Endodermal cell (in vitro differentiated cells): ENCODE measurements at regions not wholly inside any gene's neighbourhood (a gene's known extent, or its start where the extent isn't known, plus 50 kb on each side); places are given as distances from the start of the nearest gene placed in this dataset.
A peak's percentile ranks its signal among the peaks of the same experiment; 100 is the strongest.

Experiments used
- DNase-seq: peaks from one replicate; pipeline ENCODE4 v3.0.0-alpha.2; 2017
- H3K27ac ChIP-seq: 2 replicates; pipeline ENCODE4 v1.5.1; 2013; ENCODE audit warnings: mild to moderate bottlenecking, low read depth, low read length, moderate library complexity
- H3K27me3 ChIP-seq: 2 replicates; pipeline ENCODE4 v1.6.1; 2013; ENCODE audit warnings: mild to moderate bottlenecking, low read length, moderate library complexity; ENCODE audit not compliant: insufficient read depth, control insufficient read depth, poor library complexity, severe bottlenecking
- H3K36me3 ChIP-seq: 2 replicates; pipeline ENCODE4 v1.7.0; 2013; ENCODE audit warnings: mild to moderate bottlenecking, low read length, moderate library complexity; ENCODE audit not compliant: control insufficient read depth, insufficient read depth
- H3K4me1 ChIP-seq: one replicate; pipeline ENCODE4 v1.7.0; 2013; ENCODE audit warnings: low read length; ENCODE audit not compliant: control insufficient read depth, insufficient read depth
- H3K4me3 ChIP-seq: 2 replicates; pipeline ENCODE4 v1.5.1; 2013; ENCODE audit warnings: mild to moderate bottlenecking, low read length, moderate library complexity
- H3K9ac ChIP-seq: 2 replicates; pipeline ENCODE4 v1.6.1; 2013; ENCODE audit warnings: mild to moderate bottlenecking, low read length, moderate library complexity; ENCODE audit not compliant: poor library complexity, severe bottlenecking; ENCODE audit errors: extremely low read depth
- H3K9me3 ChIP-seq: 2 replicates; pipeline ENCODE4 v1.6.1; 2013; ENCODE audit warnings: mild to moderate bottlenecking, low read length, moderate library complexity; ENCODE audit not compliant: control insufficient read depth
- H3K27ac Mint-ChIP-seq: 2 replicates; pipeline ENCODE4 v1.8.0; 2020; ENCODE audit warnings: mixed read lengths
- H3K27me3 Mint-ChIP-seq: 2 replicates; pipeline ENCODE4 v1.8.0; 2021; ENCODE audit warnings: mild to moderate bottlenecking, mixed read lengths; ENCODE audit not compliant: insufficient read depth
- H3K36me3 Mint-ChIP-seq: 2 replicates; pipeline ENCODE4 v1.8.0; 2020; ENCODE audit warnings: low read depth, mixed read lengths
- H3K4me1 Mint-ChIP-seq: 2 replicates; pipeline ENCODE4 v1.8.0; 2020; ENCODE audit warnings: mixed read lengths
- H3K4me3 Mint-ChIP-seq: 2 replicates; pipeline ENCODE4 v1.8.0; 2020; ENCODE audit warnings: mild to moderate bottlenecking, moderate library complexity, mixed read lengths
- H3K9me3 Mint-ChIP-seq: 2 replicates; pipeline ENCODE4 v1.8.0; 2020; ENCODE audit warnings: mild to moderate bottlenecking, mixed read lengths
- CTCF ChIP-seq: fragments of 200-600 bp; sonication (generic); conservative IDR thresholded peaks from 2 replicates; pipeline ENCODE4 v1.5.0; 2021; ENCODE audit warnings: antibody characterized with exemption, mild to moderate bottlenecking
- WGBS, 2 experiments: methylation state at CpG; one replicate each; pipeline versions ENCODE4 v1.1.5 to v1.1.7; 2013; ENCODE audit warnings: missing lambda C conversion rate in 2 of 2, mixed read lengths in 1 of 2; ENCODE audit not compliant: insufficient coverage in 1 of 2, insufficient read length in 1 of 2; 5-methylcytosine and 5-hydroxymethylcytosine counted together

- Histone ChIP-seq H3K9ac (no peak overlapping the region), H3K4me1 (peaks cover 19% of the 10 kb centered on the region), H3K9me3 (no peaks in the 10 kb centered on the region), H3K4me3 (no peak overlapping the region), H3K27me3 (no peaks in the 10 kb centered on the region), H3K27ac (no peak overlapping the region), H3K36me3 (no peaks in the 10 kb centered on the region)
- Mint-ChIP-seq H3K9me3 (no peaks in the 10 kb centered on the region), H3K36me3 (no peaks in the 10 kb centered on the region), H3K27me3 (no peaks in the 10 kb centered on the region), H3K27ac (no peak overlapping the region), H3K4me3 (no peak overlapping the region), H3K4me1 (peaks cover 39% of the 10 kb centered on the region)
- peak; percentile 61 for TF ChIP-seq CTCF
- peak; percentile 51 for DNase-seq
- 88 to 100% methylated on average over 1 to 6 of the region's 6 CpGs for WGBS, 2 experiments
Observed at GRCh38 chr3:94525043-94525442, 462.2 kb downstream of the NSUN3 start.

GRCh38 chr3:94529816-94530215 is 467.0 kb downstream of the NSUN3 start:
- Histone ChIP-seq H3K4me3 (no peak overlapping the region), H3K9me3 (no peaks in the 10 kb centered on the region), H3K4me1 (peaks cover 16% of the 10 kb centered on the region), H3K36me3 (no peaks in the 10 kb centered on the region), H3K9ac (no peak overlapping the region), H3K27me3 (no peaks in the 10 kb centered on the region), H3K27ac (no peak overlapping the region)
- peaks cover 23% of the 10 kb centered on the region for H3K4me1 Mint-ChIP-seq
- no peaks in the 10 kb centered on the region for H3K36me3 Mint-ChIP-seq
- no peak for DNase-seq
- WGBS, 2 experiments: 97% methylated on average over 1 of the region's 1 CpG; no CpG with 5 or more reads in 1 of the 2 experiments
- TF ChIP-seq CTCF: no peak
- no peak overlapping the region for H3K27ac Mint-ChIP-seq
- no peaks in the 10 kb centered on the region for H3K9me3 Mint-ChIP-seq
- no peaks in the 10 kb centered on the region for H3K27me3 Mint-ChIP-seq
- no peak overlapping the region for H3K4me3 Mint-ChIP-seq

GRCh38 chr3:94532951-94533350 is 470.1 kb downstream of the NSUN3 start:
- WGBS, 2 experiments: 91% methylated on average over 3 of the region's 3 CpGs; no CpG with 5 or more reads in 1 of the 2 experiments
- Histone ChIP-seq H3K9me3 (no peaks in the 10 kb centered on the region), H3K27ac (no peak overlapping the region), H3K36me3 (no peaks in the 10 kb centered on the region), H3K4me3 (no peak overlapping the region), H3K9ac (no peak overlapping the region), H3K4me1 (peaks cover 1% of the 10 kb centered on the region), H3K27me3 (no peaks in the 10 kb centered on the region)
- H3K27me3 Mint-ChIP-seq: no peaks in the 10 kb centered on the region
- H3K9me3 Mint-ChIP-seq: no peaks in the 10 kb centered on the region
- H3K27ac Mint-ChIP-seq: no peak overlapping the region
- H3K4me3 Mint-ChIP-seq: no peak overlapping the region
- DNase-seq: no peak
- no peaks in the 10 kb centered on the region for H3K4me1 Mint-ChIP-seq
- no peak for TF ChIP-seq CTCF
- H3K36me3 Mint-ChIP-seq: no peaks in the 10 kb centered on the region
